Endothelial cell of umbilical vein (primary cell): ENCODE measurements at regions not wholly inside any gene's neighbourhood (a gene's known extent, or its start where the extent isn't known, plus 50 kb on each side); places are given as distances from the start of the nearest gene placed in this dataset.

Source experiments
- BruUV-seq: library from RNA; stranded (reverse); fragments of 400-500 nt; replicated peaks from 2 replicates; lab custom pipeline; 2021; lab: Mats Ljungman, UMichigan
- CTCF ChIA-PET: fragments of 300-600, 350-600 bp; sonication (Branson Sonifier 250); formaldehyde crosslinking; loops from one replicate; lab custom pipeline; 2021; ENCODE audit warnings: antibody characterized with exemption, inconsistent platforms; lab: Charles Lee
- POLR2A ChIA-PET: fragments of 300-600, 350-600 bp; sonication (Branson Sonifier 250); formaldehyde crosslinking; loops from one replicate; lab custom pipeline; 2021; ENCODE audit warnings: antibody characterized with exemption, inconsistent platforms; lab: Charles Lee
- DNase-seq: peaks from one replicate; pipeline ENCODE4 v3.0.0-alpha.2; 2011; ENCODE audit warnings: low read depth, low spot score
- FAIRE-seq: peaks from 2 replicates; lab custom pipeline; 2011; peaks lifted over from hg19 to GRCh38; lab: Jason Lieb, UNC
- H2AFZ ChIP-seq: 2 replicates; pipeline ENCODE4 v1.6.0; 2012; ENCODE audit warnings: low read depth, low read length, control low read depth, inconsistent platforms
- H3K27ac ChIP-seq: 2 replicates; pipeline ENCODE4 v1.5.1; 2011; ENCODE audit warnings: low read depth, mild to moderate bottlenecking, control low read depth, low read length, moderate library complexity; ENCODE audit not compliant: insufficient read depth
- H3K27me3 ChIP-seq, 2 experiments: 2 replicates each; pipeline versions ENCODE4 v1.6.0 to v1.6.1; 2011; ENCODE audit warnings: low read length in 2 of 2, mixed read lengths in 1 of 2; ENCODE audit not compliant: control insufficient read depth in 2 of 2, insufficient read depth in 2 of 2
- H3K36me3 ChIP-seq, 2 experiments: 2 replicates in 1 of 2; 3 replicates in 1 of 2; pipeline ENCODE4 v1.5.1; 2011; ENCODE audit warnings: low read length in 2 of 2, mild to moderate bottlenecking in 1 of 2, moderate library complexity in 1 of 2; ENCODE audit not compliant: control insufficient read depth in 2 of 2, insufficient read depth in 2 of 2; ENCODE audit errors: extremely low read depth in 1 of 2
- H3K4me1 ChIP-seq: 3 replicates; pipeline ENCODE4 v1.5.1; 2011; ENCODE audit warnings: mild to moderate bottlenecking, low read length; ENCODE audit not compliant: control insufficient read depth, insufficient read depth; ENCODE audit errors: extremely low read depth
- H3K4me2 ChIP-seq: 2 replicates; pipeline ENCODE4 v1.6.1; 2011; ENCODE audit warnings: low read length, control low read depth, mixed read lengths; ENCODE audit not compliant: insufficient read depth
- H3K4me3 ChIP-seq, 3 experiments: fragments of 200-600 bp in 1 of 3; sonication (generic), shearing (Covaris generic) in 1 of 3; replicated peaks in 1 of 3; 2 replicates each; pipeline ENCODE4 v1.5.1; 2011 to 2016; ENCODE audit warnings: control low read depth in 3 of 3, low read length in 3 of 3, mild to moderate bottlenecking in 2 of 3, inconsistent platforms in 1 of 3, low read depth in 1 of 3, moderate library complexity in 1 of 3; ENCODE audit not compliant: insufficient read depth in 1 of 3
- H3K79me2 ChIP-seq: 2 replicates; pipeline ENCODE4 v1.6.0; 2012; ENCODE audit warnings: low read length, inconsistent platforms; ENCODE audit not compliant: control insufficient read depth, insufficient read depth
- H3K9ac ChIP-seq: replicated peaks from 2 replicates; pipeline ENCODE3; 2011; ENCODE audit warnings: low read length, control low read depth; ENCODE audit not compliant: insufficient read depth; ENCODE audit errors: extremely low read depth
- H3K9me1 ChIP-seq: replicated peaks from 3 replicates; pipeline ENCODE4 v1.6.0; 2011; ENCODE audit warnings: mild to moderate bottlenecking, low read length; ENCODE audit not compliant: control insufficient read depth, insufficient read depth; ENCODE audit errors: extremely low read depth
- H3K9me3 ChIP-seq: replicated peaks from 2 replicates; pipeline ENCODE4 v1.5.1; 2012; ENCODE audit warnings: low read length, inconsistent platforms; ENCODE audit not compliant: control insufficient read depth, insufficient read depth
- H4K20me1 ChIP-seq: replicated peaks from 2 replicates; pipeline ENCODE3; 2011; ENCODE audit warnings: mild to moderate bottlenecking, low read length; ENCODE audit not compliant: control insufficient read depth, insufficient read depth; ENCODE audit errors: extremely low read depth
- EZH2 ChIP-seq: IDR thresholded peaks from 2 replicates; pipeline ENCODE4 v1.6.1; 2012; ENCODE audit warnings: borderline replicate concordance, low read depth, mild to moderate bottlenecking, moderate library complexity, low read length, inconsistent platforms; ENCODE audit not compliant: severe bottlenecking
- FOS ChIP-seq: IDR thresholded peaks from 2 replicates; pipeline ENCODE4 v1.6.1; 2011; ENCODE audit warnings: mild to moderate bottlenecking, low read length, moderate library complexity, borderline replicate concordance; ENCODE audit not compliant: insufficient read depth
- GATA2 ChIP-seq: IDR thresholded peaks from 2 replicates; pipeline ENCODE4 v1.7.0; 2011; ENCODE audit warnings: low read depth, mild to moderate bottlenecking, moderate library complexity, mixed read lengths, low read length; ENCODE audit not compliant: insufficient read length, insufficient read depth
- JUN ChIP-seq: IDR thresholded peaks from 2 replicates; pipeline ENCODE4 v1.6.1; 2011; ENCODE audit warnings: borderline replicate concordance, low read depth; ENCODE audit not compliant: insufficient read length, insufficient read depth
- MYC ChIP-seq: IDR thresholded peaks from one replicate; pipeline ENCODE4 v1.6.1; 2011; ENCODE audit warnings: mild to moderate bottlenecking, low read depth, low read length
- POLR2A ChIP-seq: IDR thresholded peaks from 2 replicates; pipeline ENCODE4 v1.6.1; 2012; ENCODE audit warnings: low read depth, mild to moderate bottlenecking, control low read depth, low read length
- POLR2AphosphoS5 ChIP-seq: IDR thresholded peaks from 2 replicates; pipeline ENCODE4 v1.6.1; 2012; ENCODE audit warnings: low read depth, mild to moderate bottlenecking, control low read depth, low read length, moderate library complexity; ENCODE audit not compliant: insufficient read depth
- dilution Hi-C: fragments of 300-500 bp; cut with MboI; formaldehyde crosslinking; loops from one replicate; pipeline ENCODE4 v1.15.0; 2019; ENCODE audit warnings: low sequenced_read_pairs; ENCODE audit not compliant: extremely low pct_ligation_motif_present
- intact Hi-C: fragments of 100-400 bp; cut with micrococcal nuclease; formaldehyde crosslinking; loops from one replicate; pipeline ENCODE4 v1.10.0; 2022
- TF ChIP-seq, protein P1 (sequence below), 2 donors: IDR thresholded peaks; 1 replicate in 1 of 2; 2 replicates in 1 of 2; pipeline ENCODE4 v1.5.1; 2011; ENCODE audit warnings: low read length in 2 of 2, mild to moderate bottlenecking in 2 of 2, moderate library complexity in 2 of 2, control low read depth in 1 of 2, inconsistent platforms in 1 of 2, low read depth in 1 of 2; ENCODE audit not compliant: insufficient read depth in 1 of 2; ENCODE audit errors: extremely low read depth in 1 of 2
- TF ChIP-seq, protein P2 (sequence below): IDR thresholded peaks from 2 replicates; pipeline ENCODE4 v1.6.1; 2011; ENCODE audit not compliant: insufficient read depth, insufficient read length

DNA sequence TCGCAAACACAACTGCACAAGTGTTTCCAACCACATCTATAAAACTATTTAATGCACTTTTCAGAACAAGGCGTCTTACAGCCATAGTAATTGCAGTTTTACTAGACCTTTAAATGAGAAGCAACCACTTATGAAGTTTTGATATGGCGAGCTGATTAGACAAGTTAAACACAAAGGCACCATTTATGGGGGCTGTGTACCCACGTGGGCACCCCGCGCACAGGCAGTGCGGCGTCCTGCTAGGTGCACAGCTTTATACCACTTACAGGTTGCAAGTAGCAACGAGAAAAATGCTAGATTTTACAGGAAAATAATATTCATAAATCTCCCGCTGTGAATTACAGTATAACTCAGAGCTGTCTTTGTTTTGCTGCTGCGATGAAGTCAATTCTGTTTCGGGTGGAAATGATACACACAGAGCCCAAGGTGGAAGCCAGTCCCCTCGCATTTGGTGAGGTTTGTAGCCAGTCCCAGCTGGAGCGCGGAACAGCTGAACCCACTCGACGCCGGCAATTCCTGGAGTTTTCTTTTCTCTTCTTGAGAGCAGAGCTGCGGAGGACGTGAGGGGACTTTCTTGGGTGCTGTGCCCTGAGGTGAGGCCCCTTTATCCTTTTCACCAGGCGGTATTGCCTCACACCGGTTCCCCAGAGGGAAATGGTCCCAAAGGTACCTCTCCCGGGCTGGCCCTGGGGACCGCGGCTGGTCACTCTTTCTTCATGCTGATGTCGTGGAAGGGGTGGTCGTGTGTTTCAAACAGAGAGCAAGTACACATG is 76.7 kb downstream of the PTGR3 start:
- no peak overlapping the region for H3K9ac ChIP-seq
- H4K20me1 ChIP-seq, result no peaks in the 10 kb centered on the region
- no peaks in the 10 kb centered on the region for H3K9me3 ChIP-seq
- H3K27me3 ChIP-seq, result no peaks in the 10 kb centered on the region
- H3K27ac ChIP-seq, result no peak overlapping the region
- H3K36me3 ChIP-seq, result no peaks in the 10 kb centered on the region
- ChIA-PET CTCF (no interaction called here), POLR2A (no interaction called here)
- dilution Hi-C loops (no loop called here), intact Hi-C loops (no loop called here)
- no peaks in the 10 kb centered on the region for H3K4me1 ChIP-seq
- FAIRE-seq (no peak), DNase-seq (no peak)
- H3K4me3 ChIP-seq, result no peak overlapping the region
- H3K4me2 ChIP-seq, result no peak overlapping the region
- no TSS peak for BruUV-seq
- H3K79me2 ChIP-seq, result no peaks in the 10 kb centered on the region
- TF ChIP-seq, protein P1, sequence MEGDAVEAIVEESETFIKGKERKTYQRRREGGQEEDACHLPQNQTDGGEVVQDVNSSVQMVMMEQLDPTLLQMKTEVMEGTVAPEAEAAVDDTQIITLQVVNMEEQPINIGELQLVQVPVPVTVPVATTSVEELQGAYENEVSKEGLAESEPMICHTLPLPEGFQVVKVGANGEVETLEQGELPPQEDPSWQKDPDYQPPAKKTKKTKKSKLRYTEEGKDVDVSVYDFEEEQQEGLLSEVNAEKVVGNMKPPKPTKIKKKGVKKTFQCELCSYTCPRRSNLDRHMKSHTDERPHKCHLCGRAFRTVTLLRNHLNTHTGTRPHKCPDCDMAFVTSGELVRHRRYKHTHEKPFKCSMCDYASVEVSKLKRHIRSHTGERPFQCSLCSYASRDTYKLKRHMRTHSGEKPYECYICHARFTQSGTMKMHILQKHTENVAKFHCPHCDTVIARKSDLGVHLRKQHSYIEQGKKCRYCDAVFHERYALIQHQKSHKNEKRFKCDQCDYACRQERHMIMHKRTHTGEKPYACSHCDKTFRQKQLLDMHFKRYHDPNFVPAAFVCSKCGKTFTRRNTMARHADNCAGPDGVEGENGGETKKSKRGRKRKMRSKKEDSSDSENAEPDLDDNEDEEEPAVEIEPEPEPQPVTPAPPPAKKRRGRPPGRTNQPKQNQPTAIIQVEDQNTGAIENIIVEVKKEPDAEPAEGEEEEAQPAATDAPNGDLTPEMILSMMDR (IDR thresholded peaks at IDR 0.05; ENCODE audit: extremely low read depth in 1 of 2, insufficient read depth in 1 of 2, low read depth in 1 of 2, low read length in 2 of 2), result no peak
- TF ChIP-seq, protein P2, sequence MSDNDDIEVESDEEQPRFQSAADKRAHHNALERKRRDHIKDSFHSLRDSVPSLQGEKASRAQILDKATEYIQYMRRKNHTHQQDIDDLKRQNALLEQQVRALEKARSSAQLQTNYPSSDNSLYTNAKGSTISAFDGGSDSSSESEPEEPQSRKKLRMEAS, result no peak
- TF ChIP-seq POLR2AphosphoS5 (no peak), EZH2 (no peak), GATA2 (no peak), POLR2A (no peak), JUN (no peak), MYC (no peak), FOS (no peak)
- no peaks in the 10 kb centered on the region for H3K9me1 ChIP-seq
- no peak overlapping the region for H2AFZ ChIP-seq
